Gastroesophageal sphincter (tissue), 4 donors: ENCODE measurements at regions not wholly inside any gene's neighbourhood (a gene's known extent, or its start where the extent isn't known, plus 50 kb on each side); places are given as distances from the start of the nearest gene placed in this dataset.

Source experiments
- ATAC-seq: fragments of 150-250 bp; one replicate; pipeline ENCODE4 v1.9.1; 2016; ENCODE audit warnings: mild to moderate bottlenecking, moderate library complexity
- H3K27ac ChIP-seq, 4 donors: fragments of 200-600 bp; sonication (generic) in 3 of 4; 1 replicate in 3 of 4; 2 replicates in 1 of 4; pipeline ENCODE4 v1.5.1; 2016 to 2019
- H3K27me3 ChIP-seq: fragments of 200-600 bp; sonication (generic); one replicate; pipeline ENCODE4 v1.5.1; 2019
- H3K36me3 ChIP-seq, 2 donors: fragments of 200-600 bp; sonication (generic); one replicate each; pipeline ENCODE4 v1.5.1; 2019; ENCODE audit warnings: control low read depth in 1 of 2
- H3K4me1 ChIP-seq, 3 donors: fragments of 200-600 bp; sonication (generic); 1 replicate in 2 of 3; 2 replicates in 1 of 3; pipeline ENCODE4 v1.5.1; 2016 to 2019; ENCODE audit warnings: control low read depth in 2 of 3
- H3K4me3 ChIP-seq, 2 donors: fragments of 200-600 bp; sonication (generic); one replicate each; pipeline ENCODE4 v1.5.1; 2019; ENCODE audit warnings: mild to moderate bottlenecking in 1 of 2, moderate library complexity in 1 of 2
- H3K9me3 ChIP-seq, 3 donors: fragments of 200-600 bp; sonication (generic); one replicate each; pipeline ENCODE4 v1.5.1; 2017 to 2019; ENCODE audit warnings: control low read depth in 2 of 3
- CTCF ChIP-seq, 4 experiments: fragments of 200-600 bp in 2 of 4; fragments of 450-650 bp in 2 of 4; sonication (generic) in 1 of 4; IDR thresholded peaks; one replicate each; pipeline ENCODE4 v1.5.1; 2017 to 2019; ENCODE audit warnings: antibody characterized with exemption in 4 of 4, mild to moderate bottlenecking in 2 of 4, moderate library complexity in 2 of 4
- EP300 ChIP-seq: sonication (generic); formaldehyde crosslinking; IDR thresholded peaks from one replicate; pipeline ENCODE4 v1.6.1; 2017; ENCODE audit warnings: antibody characterized with exemption, mild to moderate bottlenecking
- POLR2A ChIP-seq, 2 donors: fragments of 450-650 bp; IDR thresholded peaks; one replicate each; pipeline ENCODE4 v1.6.1; 2017; ENCODE audit warnings: antibody characterized with exemption in 2 of 2, mild to moderate bottlenecking in 2 of 2, moderate library complexity in 1 of 2
- POLR2AphosphoS5 ChIP-seq: sonication (generic); formaldehyde crosslinking; IDR thresholded peaks from one replicate; pipeline ENCODE4 v1.6.1; 2017; ENCODE audit warnings: antibody characterized with exemption
- WGBS, 2 donors: methylation state at CpG; one replicate each; pipeline ENCODE4 v1.1.5; 2018; ENCODE audit warnings: low coverage in 1 of 2; 5-methylcytosine and 5-hydroxymethylcytosine counted together

DNA sequence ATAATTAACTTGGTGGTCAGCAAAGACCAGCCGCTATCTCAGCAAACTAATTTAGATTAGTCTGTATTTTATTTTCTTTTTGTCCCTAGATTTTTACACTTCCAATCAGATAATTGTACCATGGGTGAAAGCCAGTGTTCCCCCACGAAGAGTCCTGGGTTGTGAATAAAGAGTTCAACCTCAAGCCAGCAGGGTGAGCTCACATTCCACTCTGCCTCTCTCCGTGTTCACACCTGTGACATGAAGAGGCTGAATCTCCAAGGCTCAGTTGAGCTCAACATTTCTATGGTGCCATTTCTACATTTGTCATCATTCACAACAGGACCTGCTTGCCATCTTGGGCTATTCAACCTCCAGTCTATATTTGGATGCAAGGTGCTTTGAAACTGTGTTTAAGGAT, 771.5 kb downstream of the GALR1 start:
- Histone ChIP-seq H3K4me1 (no peaks in the 10 kb centered on the region), H3K9me3 (no peaks in the 10 kb centered on the region), H3K27me3 (peaks cover 15% of the 10 kb centered on the region), H3K4me3 (no peak overlapping the region), H3K36me3 (no peaks in the 10 kb centered on the region), H3K27ac (no peak overlapping the region)
- no peak for ATAC-seq
- WGBS, 2 donors: 46 to 53% methylated on average over 3 of the region's 3 CpGs
- no peak for TF ChIP-seq POLR2A (IDR thresholded peaks at IDR 0.05)
- no peak for TF ChIP-seq EP300
- TF ChIP-seq CTCF (IDR thresholded peaks at IDR 0.05): no peak
- no peak for TF ChIP-seq POLR2AphosphoS5

DNA sequence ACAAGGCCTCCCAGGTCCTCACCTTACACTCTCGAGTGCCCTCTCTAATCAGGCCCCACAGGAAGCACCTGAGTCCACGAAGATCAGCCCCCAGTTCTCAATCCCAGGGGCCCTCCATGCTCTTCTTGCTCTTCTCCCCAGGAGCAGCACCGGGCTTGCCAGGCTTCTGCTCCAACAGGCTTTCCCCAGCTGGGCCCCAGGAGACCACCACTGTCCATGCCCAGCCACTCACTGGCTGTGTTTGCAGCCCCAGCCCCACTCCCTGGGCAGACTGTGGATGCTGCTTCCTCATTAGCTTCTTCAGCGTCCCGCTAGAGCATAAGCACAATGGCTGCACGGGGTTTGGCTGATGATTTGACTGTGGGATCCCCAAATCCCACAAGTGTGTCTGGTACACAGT, 781.9 kb downstream of the GALR1 start:
- H3K27me3 ChIP-seq: no peaks in the 10 kb centered on the region
- H3K36me3 ChIP-seq: no peaks in the 10 kb centered on the region
- H3K4me3 ChIP-seq: no peak overlapping the region
- TF ChIP-seq CTCF (IDR thresholded peaks at IDR 0.05): no peak
- TF ChIP-seq EP300: no peak
- TF ChIP-seq POLR2A (IDR thresholded peaks at IDR 0.05): no peak
- no peak for TF ChIP-seq POLR2AphosphoS5
- H3K27ac ChIP-seq: no peak overlapping the region
- no peak for ATAC-seq
- H3K4me1 ChIP-seq: no peaks in the 10 kb centered on the region
- no peaks in the 10 kb centered on the region for H3K9me3 ChIP-seq
- 64 to 91% methylated on average over 4 to 6 of the region's 6 CpGs for WGBS, 2 donors

- no peak overlapping the region for H3K27ac ChIP-seq
- H3K4me1 ChIP-seq: no peaks in the 10 kb centered on the region
- H3K4me3 ChIP-seq: no peak overlapping the region
- no peaks in the 10 kb centered on the region for H3K36me3 ChIP-seq
- H3K27me3 ChIP-seq: no peaks in the 10 kb centered on the region
- no peaks in the 10 kb centered on the region for H3K9me3 ChIP-seq
- no peak for TF ChIP-seq POLR2A (IDR thresholded peaks at IDR 0.05)
- TF ChIP-seq CTCF (IDR thresholded peaks at IDR 0.05): no peak
- TF ChIP-seq EP300: no peak
- TF ChIP-seq POLR2AphosphoS5: no peak
- ATAC-seq: no peak
- WGBS, 2 donors: 87 to 92% methylated on average over 4 to 8 of the region's 8 CpGs
These were observed 782.3 kb downstream of the GALR1 start for GRCh38 chr18:78031991-78032390.

GRCh38 chr18:78032574-78032973, 782.9 kb downstream of the GALR1 start:
- TF ChIP-seq POLR2AphosphoS5: no peak
- TF ChIP-seq EP300: no peak
- no peak for TF ChIP-seq CTCF (IDR thresholded peaks at IDR 0.05)
- no peak for TF ChIP-seq POLR2A (IDR thresholded peaks at IDR 0.05)
- no peaks in the 10 kb centered on the region for H3K36me3 ChIP-seq
- no peak for ATAC-seq
- no peak overlapping the region for H3K27ac ChIP-seq
- H3K9me3 ChIP-seq: no peaks in the 10 kb centered on the region
- no peaks in the 10 kb centered on the region for H3K27me3 ChIP-seq
- H3K4me1 ChIP-seq: no peaks in the 10 kb centered on the region
- no peak overlapping the region for H3K4me3 ChIP-seq
- 81 to 84% methylated on average over 5 of the region's 6 CpGs for WGBS, 2 donors

- WGBS, 2 donors: 73 to 93% methylated on average over 4 to 6 of the region's 6 CpGs
- H3K4me1 ChIP-seq: no peaks in the 10 kb centered on the region
- no peak overlapping the region for H3K27ac ChIP-seq
- ATAC-seq: no peak
- peaks cover 0 to 2% (median 0%) of the 10 kb centered on the region in 3 donors for H3K9me3 ChIP-seq
- no peaks in the 10 kb centered on the region for H3K27me3 ChIP-seq
- TF ChIP-seq CTCF (IDR thresholded peaks at IDR 0.05) (no peak), POLR2AphosphoS5 (no peak), POLR2A (IDR thresholded peaks at IDR 0.05) (no peak), EP300 (no peak)
- H3K36me3 ChIP-seq: no peaks in the 10 kb centered on the region
- H3K4me3 ChIP-seq: no peak overlapping the region
These were observed 785.1 kb downstream of the GALR1 start for GRCh38 chr18:78034755-78035154.
